PC-3 (cell line): ENCODE measurements at regions not wholly inside any gene's neighbourhood (a gene's known extent, or its start where the extent isn't known, plus 50 kb on each side); places are given as distances from the start of the nearest gene placed in this dataset.

Experiments used
- ATAC-seq: fragments of 200-7000 bp; cut with Tn5 transposase; 2 replicates; pipeline ENCODE4 v1.9.1; 2020; ENCODE audit warnings: mild to moderate bottlenecking, moderate library complexity
- BruUV-seq: library from RNA; stranded (reverse); fragments of 400-500 nt; replicated peaks from 2 replicates; lab custom pipeline; 2021; lab: Mats Ljungman, UMichigan
- CTCF ChIA-PET: fragments of 300-600 bp; sonication (Branson Sonifier 250); formaldehyde crosslinking; loops from one replicate; lab custom pipeline; 2022; ENCODE audit warnings: antibody characterized with exemption; lab: Charles Lee
- POLR2A ChIA-PET: fragments of 300-600 bp; sonication (Branson Sonifier 250); formaldehyde crosslinking; loops from one replicate; lab custom pipeline; 2022; ENCODE audit warnings: antibody characterized with exemption; ENCODE audit not compliant: unreplicated experiment; lab: Charles Lee
- DNase-seq: peaks from one replicate; pipeline ENCODE4 v3.0.0-alpha.2; 2015
- H2AFZ ChIP-seq: fragments of 300-600 bp; sonication (generic); 2 replicates; pipeline ENCODE4 v1.6.0; 2016; ENCODE audit warnings: antibody characterized with exemption, low read length
- H3F3A ChIP-seq: fragments of 300-600 bp; sonication (generic); one replicate; pipeline ENCODE4 v1.6.0; 2017; ENCODE audit warnings: antibody characterized with exemption, low read length, control low read depth, mild to moderate bottlenecking; ENCODE audit not compliant: unreplicated experiment
- H3K27ac ChIP-seq: fragments of 300-600 bp; sonication (generic); 2 replicates; pipeline ENCODE4 v1.5.1; 2016; ENCODE audit warnings: mild to moderate bottlenecking, low read length
- H3K27me3 ChIP-seq: fragments of 300-600 bp; sonication (generic); 2 replicates; pipeline ENCODE4 v1.6.1; 2016; ENCODE audit warnings: low read length, mixed read lengths
- H3K36me3 ChIP-seq: fragments of 300-600 bp; sonication (generic); 2 replicates; pipeline ENCODE4 v1.6.1; 2016; ENCODE audit warnings: low read depth, mixed run types, low read length, mixed read lengths
- H3K4me1 ChIP-seq: fragments of 300-600 bp; sonication (generic); 2 replicates; pipeline ENCODE4 v1.5.1; 2016; ENCODE audit warnings: low read length; ENCODE audit not compliant: insufficient read depth
- H3K4me2 ChIP-seq: fragments of 300-600 bp; sonication (generic); 2 replicates; pipeline ENCODE4 v1.6.0; 2016; ENCODE audit warnings: low read length
- H3K4me3 ChIP-seq: fragments of 300-600 bp; sonication (generic); 2 replicates; pipeline ENCODE4 v1.5.1; 2016; ENCODE audit warnings: mild to moderate bottlenecking, low read length, mixed read lengths
- H3K79me2 ChIP-seq: fragments of 300-600 bp; sonication (generic); 2 replicates; pipeline ENCODE4 v1.6.1; 2017; ENCODE audit warnings: low read length, mixed read lengths
- H3K9ac ChIP-seq: fragments of 300-600 bp; sonication (generic); 2 replicates; pipeline ENCODE4 v1.6.0; 2016; ENCODE audit warnings: mild to moderate bottlenecking, low read length
- H3K9me2 ChIP-seq: fragments of 300-600 bp; sonication (generic); replicated peaks from 2 replicates; pipeline ENCODE4 v1.6.1; 2016; ENCODE audit warnings: mixed run types, low read length, mixed read lengths
- H3K9me3 ChIP-seq: fragments of 300-600 bp; sonication (generic); 2 replicates; pipeline ENCODE4 v1.6.1; 2016; ENCODE audit warnings: low read length, mixed read lengths
- H4K20me1 ChIP-seq: fragments of 300-600 bp; sonication (generic); 2 replicates; pipeline ENCODE4 v1.6.1; 2016; ENCODE audit warnings: low read length, mixed read lengths
- EZH2 ChIP-seq: fragments of 300-600 bp; sonication (generic); IDR thresholded peaks from one replicate; pipeline ENCODE4 v1.6.1; 2017; ENCODE audit warnings: antibody characterized with exemption, mild to moderate bottlenecking, low read length; ENCODE audit not compliant: unreplicated experiment
- EZH2phosphoT487 ChIP-seq: fragments of 300-600 bp; sonication (generic); IDR thresholded peaks from 2 replicates; pipeline ENCODE4 v1.6.1; 2018; ENCODE audit warnings: mild to moderate bottlenecking, antibody characterized with exemption, low read length, borderline replicate concordance
- intact Hi-C: fragments of 100-400 bp; cut with micrococcal nuclease; formaldehyde crosslinking; loops from 2 replicates; pipeline ENCODE4 v1.9.0; 2023
- TF ChIP-seq, protein P1 (sequence below): fragments of 300-600 bp; sonication (generic); conservative IDR thresholded peaks from 2 replicates; pipeline ENCODE4 v1.5.1; 2017; ENCODE audit warnings: antibody characterized with exemption, low read depth, mild to moderate bottlenecking, low read length

DNA sequence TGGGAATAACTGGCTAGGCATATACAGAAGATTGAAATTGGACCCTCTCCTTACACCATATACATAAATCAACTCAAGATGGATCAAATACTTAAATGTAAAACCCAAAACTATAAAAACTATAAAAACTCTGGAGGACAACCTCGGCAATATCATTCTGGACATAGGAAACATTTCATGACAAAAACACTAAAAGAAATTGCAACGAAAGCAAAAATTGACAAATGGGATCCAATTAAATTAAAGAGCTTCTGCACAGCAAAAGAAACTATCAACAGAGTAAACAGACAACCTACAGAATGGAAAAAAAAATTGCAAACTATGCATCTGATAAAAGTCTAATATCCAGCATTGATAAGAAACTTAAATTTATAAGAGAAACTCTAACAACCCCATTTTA lies 503.7 kb upstream of the C16orf82 start:
- POLR2A ChIA-PET, result no interaction called here
- Histone ChIP-seq H3K27ac (no peak overlapping the region), H4K20me1 (no peaks in the 10 kb centered on the region), H3K4me1 (no peaks in the 10 kb centered on the region), H3F3A (no peaks in the 10 kb centered on the region), H3K36me3 (no peaks in the 10 kb centered on the region), H2AFZ (no peak overlapping the region), H3K9me2 (no peaks in the 10 kb centered on the region), H3K4me2 (no peak overlapping the region), H3K27me3 (no peaks in the 10 kb centered on the region), H3K79me2 (no peaks in the 10 kb centered on the region), H3K9ac (no peak overlapping the region), H3K4me3 (no peak overlapping the region), H3K9me3 (no peaks in the 10 kb centered on the region)
- TF ChIP-seq EZH2 (no peak), EZH2phosphoT487 (no peak)
- TF ChIP-seq, protein P1, sequence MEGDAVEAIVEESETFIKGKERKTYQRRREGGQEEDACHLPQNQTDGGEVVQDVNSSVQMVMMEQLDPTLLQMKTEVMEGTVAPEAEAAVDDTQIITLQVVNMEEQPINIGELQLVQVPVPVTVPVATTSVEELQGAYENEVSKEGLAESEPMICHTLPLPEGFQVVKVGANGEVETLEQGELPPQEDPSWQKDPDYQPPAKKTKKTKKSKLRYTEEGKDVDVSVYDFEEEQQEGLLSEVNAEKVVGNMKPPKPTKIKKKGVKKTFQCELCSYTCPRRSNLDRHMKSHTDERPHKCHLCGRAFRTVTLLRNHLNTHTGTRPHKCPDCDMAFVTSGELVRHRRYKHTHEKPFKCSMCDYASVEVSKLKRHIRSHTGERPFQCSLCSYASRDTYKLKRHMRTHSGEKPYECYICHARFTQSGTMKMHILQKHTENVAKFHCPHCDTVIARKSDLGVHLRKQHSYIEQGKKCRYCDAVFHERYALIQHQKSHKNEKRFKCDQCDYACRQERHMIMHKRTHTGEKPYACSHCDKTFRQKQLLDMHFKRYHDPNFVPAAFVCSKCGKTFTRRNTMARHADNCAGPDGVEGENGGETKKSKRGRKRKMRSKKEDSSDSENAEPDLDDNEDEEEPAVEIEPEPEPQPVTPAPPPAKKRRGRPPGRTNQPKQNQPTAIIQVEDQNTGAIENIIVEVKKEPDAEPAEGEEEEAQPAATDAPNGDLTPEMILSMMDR, result no peak
- DNase-seq, result no peak
- no peak for ATAC-seq
- intact Hi-C loops, result no loop called here
- CTCF ChIA-PET, result no interaction called here
- no TSS peak for BruUV-seq

DNA sequence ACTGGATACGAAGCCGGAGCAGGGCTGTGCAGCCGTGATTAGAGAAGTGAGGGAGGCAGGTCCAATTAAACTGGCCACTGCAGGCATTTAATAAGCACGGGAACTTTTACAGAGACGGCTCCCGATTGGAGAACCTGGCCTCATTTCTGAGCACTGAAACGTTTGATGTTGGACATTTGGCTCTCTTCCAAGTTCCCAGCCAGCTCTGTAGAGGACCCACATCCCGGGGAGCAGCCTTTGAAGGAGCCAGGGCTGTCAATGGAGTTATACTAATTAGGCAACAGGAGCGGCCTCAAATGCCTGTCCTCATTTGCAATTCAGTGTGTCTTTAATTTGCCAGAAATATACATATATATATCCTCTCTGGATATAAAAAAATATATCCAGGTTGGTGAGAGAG lies 499.4 kb upstream of the C16orf82 start:
- intact Hi-C loops, result no loop called here
- ATAC-seq, result no peak
- Histone ChIP-seq H3K4me2 (no peak overlapping the region), H2AFZ (no peak overlapping the region), H3K9ac (no peak overlapping the region), H3K9me2 (no peaks in the 10 kb centered on the region), H3K79me2 (no peaks in the 10 kb centered on the region), H3K27me3 (no peaks in the 10 kb centered on the region), H3K9me3 (no peaks in the 10 kb centered on the region), H3K36me3 (no peaks in the 10 kb centered on the region), H4K20me1 (no peaks in the 10 kb centered on the region), H3F3A (no peaks in the 10 kb centered on the region), H3K4me1 (no peaks in the 10 kb centered on the region), H3K27ac (no peak overlapping the region), H3K4me3 (no peak overlapping the region)
- no peak for DNase-seq
- ChIA-PET CTCF (no interaction called here), POLR2A (no interaction called here)
- no TSS peak for BruUV-seq
- TF ChIP-seq, protein P1, result no peak
- TF ChIP-seq EZH2 (no peak), EZH2phosphoT487 (no peak)

- no peaks in the 10 kb centered on the region for H4K20me1 ChIP-seq
- DNase-seq (peak; percentile 2), ATAC-seq (no peak)
- H3K4me2 ChIP-seq, result no peak overlapping the region
- H3F3A ChIP-seq, result no peaks in the 10 kb centered on the region
- intact Hi-C loops, result no loop called here
- no TSS peak for BruUV-seq
- no peaks in the 10 kb centered on the region for H3K27me3 ChIP-seq
- H3K4me3 ChIP-seq, result no peak overlapping the region
- H3K27ac ChIP-seq, result no peak overlapping the region
- no peak overlapping the region for H2AFZ ChIP-seq
- H3K9me3 ChIP-seq, result no peaks in the 10 kb centered on the region
- no peak overlapping the region for H3K9ac ChIP-seq
- ChIA-PET POLR2A (no interaction called here), CTCF (no interaction called here)
- no peaks in the 10 kb centered on the region for H3K79me2 ChIP-seq
- TF ChIP-seq, protein P1, result 0 out of 2 replicates have a peak, but pooled peaks have one; percentile 23
- no peak for TF ChIP-seq EZH2phosphoT487
- no peaks in the 10 kb centered on the region for H3K36me3 ChIP-seq
- no peaks in the 10 kb centered on the region for H3K9me2 ChIP-seq
- no peaks in the 10 kb centered on the region for H3K4me1 ChIP-seq
Measured at GRCh38 chr16:26569793-26570192, 496.9 kb upstream of the C16orf82 start.
